ENCODE measurements at regions not wholly inside any gene's neighbourhood (a gene's known extent, or its start where the extent isn't known, plus 50 kb on each side); places are given as distances from the start of the nearest gene placed in this dataset.

DNA sequence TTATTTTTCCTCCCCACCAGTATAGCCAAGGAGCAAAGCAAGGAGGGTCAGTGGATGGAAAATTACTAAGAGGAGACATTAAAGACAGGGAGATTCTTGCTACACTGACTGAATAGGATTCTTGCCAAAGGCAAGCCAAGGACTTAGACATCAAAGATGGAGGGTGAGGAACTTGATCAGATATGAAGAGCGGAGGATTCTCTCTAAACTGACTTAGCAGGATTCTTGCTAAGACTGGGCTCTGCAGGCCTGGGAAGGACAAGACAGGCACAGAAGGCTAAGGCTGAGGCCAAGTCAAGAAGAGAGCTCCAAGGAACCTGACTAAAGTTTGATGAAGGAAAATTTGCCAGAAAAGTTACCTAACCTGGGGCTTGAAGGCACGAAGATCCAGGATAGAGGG lies 143.9 kb upstream of the RMP24 start:
- H3K27me3 ChIP-seq: no peaks in the 10 kb centered on the region
- no peaks in the 10 kb centered on the region for H3K4me1 ChIP-seq
- H3K36me3 ChIP-seq: no peaks in the 10 kb centered on the region
- no peak for DNase-seq
- TF ChIP-seq CTCF (IDR thresholded peaks at IDR 0.05): no peak
- no peak for TF ChIP-seq POLR2A (IDR thresholded peaks at IDR 0.05)
- H3K27ac ChIP-seq: no peak overlapping the region
- H3K4me3 ChIP-seq: no peak overlapping the region
- no peak for ATAC-seq
- intact Hi-C loops (cut with DNase I): no loop called here
- WGBS, 4 donors: 76 to 87% (median 84%) methylated on average over 2 of the region's 2 CpGs
- H3K9me3 ChIP-seq: peaks cover 0 to 26% (median 7%) of the 10 kb centered on the region in 12 donors

GRCh38 chr18:35835366-35835765 lies 137.1 kb upstream of the RMP24 start:
- ATAC-seq (no peak), DNase-seq (no peak)
- Histone ChIP-seq H3K4me1 (peaks cover 0 to 14% (median 0%) of the 10 kb centered on the region in 12 donors), H3K27ac (no peak overlapping the region), H3K36me3 (no peaks in the 10 kb centered on the region), H3K4me3 (no peak overlapping the region), H3K27me3 (no peaks in the 10 kb centered on the region), H3K9me3 (peaks cover 0 to 20% (median 7%) of the 10 kb centered on the region in 12 donors)
- TF ChIP-seq POLR2A (IDR thresholded peaks at IDR 0.05) (no peak), CTCF (IDR thresholded peaks at IDR 0.05) (no peak)
- 91 to 97% (median 96%) methylated on average over 2 of the region's 2 CpGs for WGBS, 4 donors
- intact Hi-C loops (cut with DNase I): loop anchor here in 1 of 10 donors (10.0 kb wide), 1 partner anchor 61 kb away; no protein-coding TSS in a partner anchor

DNA sequence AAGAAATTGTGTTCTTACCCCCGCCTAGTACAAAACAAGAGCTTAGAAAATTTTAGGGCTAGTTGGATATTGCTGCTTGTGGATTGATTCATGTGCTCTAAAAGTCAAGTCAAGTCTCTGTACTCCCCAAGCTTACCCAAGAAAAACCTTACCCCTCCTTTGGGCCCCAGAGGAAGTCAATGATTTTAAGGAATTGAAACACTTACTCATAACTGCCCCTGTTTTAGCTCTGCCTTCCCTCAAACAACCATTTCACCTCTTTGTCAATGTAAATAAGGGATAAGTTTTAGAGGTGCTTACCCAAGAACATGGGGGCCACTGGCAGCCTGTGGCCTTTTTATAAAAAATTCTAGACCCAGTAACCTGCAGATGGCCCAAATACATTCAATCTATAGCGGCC lies 136.6 kb upstream of the RMP24 start:
- Histone ChIP-seq H3K4me3 (no peak overlapping the region), H3K9me3 (peaks cover 0 to 20% (median 7%) of the 10 kb centered on the region in 12 donors), H3K27ac (no peak overlapping the region), H3K36me3 (no peaks in the 10 kb centered on the region), H3K4me1 (peaks cover 0 to 14% (median 0%) of the 10 kb centered on the region in 12 donors), H3K27me3 (no peaks in the 10 kb centered on the region)
- WGBS, 4 donors: 74 to 94% (median 92%) methylated on average over 2 of the region's 2 CpGs
- DNase-seq (no peak), ATAC-seq (no peak)
- intact Hi-C loops (cut with DNase I): loop anchor here in 1 of 10 donors (10.0 kb wide), 1 partner anchor 61 kb away; no protein-coding TSS in a partner anchor
- TF ChIP-seq CTCF (IDR thresholded peaks at IDR 0.05): no peak

- intact Hi-C loops (cut with DNase I): loop anchor here in 1 of 10 donors (10.0 kb wide), 1 partner anchor 62 kb away; no protein-coding TSS in a partner anchor
- Histone ChIP-seq H3K27ac (no peak overlapping the region), H3K36me3 (no peaks in the 10 kb centered on the region), H3K4me3 (no peak overlapping the region), H3K4me1 (peaks cover 0 to 14% (median 0%) of the 10 kb centered on the region in 12 donors), H3K9me3 (peaks cover 0 to 12% (median 4%) of the 10 kb centered on the region in 12 donors), H3K27me3 (no peaks in the 10 kb centered on the region)
- DNase-seq (no peak), ATAC-seq (no peak)
- TF ChIP-seq CTCF (IDR thresholded peaks at IDR 0.05) (no peak), POLR2A (IDR thresholded peaks at IDR 0.05) (no peak)
- WGBS, 4 donors: 80 to 90% (median 86%) methylated on average over 2 of the region's 2 CpGs
These were observed 135.5 kb upstream of the RMP24 start for GRCh38 chr18:35836932-35837331.

Measured in heart left ventricle (tissue), 16 donors.